Cardiac septum (tissue), 1 donor: ENCODE measurements at regions not wholly inside any gene's neighbourhood (a gene's known extent, or its start where the extent isn't known, plus 50 kb on each side); places are given as distances from the start of the nearest gene placed in this dataset.
"Not testable (repeated sequence)": the region's sequence is repeated elsewhere in the genome, so short reads cannot be mapped to it uniquely, and the experiment has no call there.

Source experiments
- DNase-seq: peaks from one replicate; pipeline ENCODE4 v3.0.0-alpha.2; 2020; ENCODE audit warnings: low spot score
- intact Hi-C: fragments of 100-400 bp; cut with DNase I; formaldehyde crosslinking; loops from one replicate; pipeline ENCODE4 v1.14.0; 2022
- donor health status: DM: no; HTN: no; CAD: no.

DNA sequence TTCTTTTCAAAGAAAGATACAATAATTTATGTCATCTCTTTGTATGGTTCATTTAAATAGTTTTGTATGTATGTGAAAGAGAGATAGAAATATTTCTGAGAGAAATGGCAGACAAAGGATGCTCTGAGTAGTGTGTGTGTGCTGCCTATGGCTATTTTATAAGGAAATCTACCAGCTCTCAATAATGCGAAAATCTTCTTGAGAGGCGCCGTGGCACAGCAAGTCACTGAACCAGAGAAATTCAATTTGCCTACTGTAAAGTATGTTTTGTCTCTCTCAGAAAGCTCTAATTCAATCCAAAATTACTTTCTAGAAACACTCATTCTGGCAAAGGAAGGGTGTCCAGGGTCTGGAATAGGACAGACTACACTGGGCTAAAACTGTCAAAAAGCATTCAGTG, 1981.1 kb downstream of the EFNA5 start:
- intact Hi-C loops = no loop called here
- no peak for DNase-seq

DNA sequence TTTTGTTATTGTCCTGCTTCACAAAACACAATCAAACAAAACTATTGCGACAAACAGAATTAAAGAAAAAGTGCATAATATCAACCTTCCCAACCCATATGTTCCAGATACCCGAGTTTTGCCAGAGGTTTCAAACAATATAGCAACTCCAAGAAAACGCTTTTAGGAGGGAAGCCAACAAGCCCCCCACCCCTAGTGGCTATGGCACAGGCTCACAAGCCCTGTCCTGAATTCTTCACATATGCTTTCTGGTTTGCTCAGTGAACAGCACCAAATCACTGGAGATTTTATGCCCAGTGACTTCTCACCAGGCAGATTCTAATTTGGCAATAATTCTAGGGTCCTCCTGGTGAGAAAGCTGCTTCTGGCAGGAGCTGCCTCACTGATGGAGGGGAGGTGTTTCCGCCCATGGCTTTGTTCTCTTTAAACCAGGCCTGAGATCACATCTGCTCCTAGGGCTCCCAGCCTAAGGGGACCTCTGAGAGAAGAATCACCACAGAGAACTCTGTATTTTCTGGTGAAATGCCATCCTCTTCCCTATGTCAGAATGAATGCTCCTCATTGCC, 1982.4 kb downstream of the EFNA5 start:
- no peak for DNase-seq
- intact Hi-C loops = no loop called here

DNA sequence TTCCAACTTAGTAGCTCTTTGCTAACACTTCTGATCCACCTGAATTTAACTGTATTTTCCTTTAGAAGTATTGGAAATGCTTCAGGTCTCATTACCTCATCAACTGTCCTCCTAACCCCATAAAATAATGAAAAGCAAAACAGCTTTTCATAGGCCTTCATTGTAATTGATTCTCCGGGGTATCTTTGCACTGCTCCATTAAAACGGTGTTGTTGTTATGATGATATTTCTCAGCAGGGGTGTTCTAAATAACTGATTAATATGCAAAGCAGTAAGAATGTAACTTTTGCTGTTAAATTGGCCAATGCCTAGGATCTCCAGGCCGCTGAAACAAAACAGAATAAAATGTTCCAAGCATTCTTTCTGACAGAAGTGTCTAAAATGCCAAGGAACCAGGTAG, 1983.2 kb downstream of the EFNA5 start:
- intact Hi-C loops = no loop called here
- DNase-seq = no peak

DNA sequence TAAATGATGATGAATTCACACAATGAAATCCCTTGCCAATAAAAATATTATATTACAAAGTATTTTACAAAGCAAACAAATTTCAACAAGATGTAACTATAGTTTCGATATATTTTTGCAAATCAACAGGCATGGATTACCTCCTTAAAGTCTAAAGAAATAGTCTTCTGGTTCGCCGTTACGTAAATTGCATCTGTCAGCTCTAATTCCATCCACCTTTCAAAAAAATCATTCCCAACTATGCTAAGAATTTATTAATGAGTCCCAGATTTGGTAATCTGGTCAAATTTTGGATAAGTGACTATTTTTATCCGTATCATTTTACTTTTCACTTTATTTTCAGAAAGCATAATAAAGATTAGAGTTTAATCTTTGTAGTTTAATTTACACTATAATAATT, 1984.9 kb downstream of the EFNA5 start:
- no peak for DNase-seq
- intact Hi-C loops = no loop called here

DNA sequence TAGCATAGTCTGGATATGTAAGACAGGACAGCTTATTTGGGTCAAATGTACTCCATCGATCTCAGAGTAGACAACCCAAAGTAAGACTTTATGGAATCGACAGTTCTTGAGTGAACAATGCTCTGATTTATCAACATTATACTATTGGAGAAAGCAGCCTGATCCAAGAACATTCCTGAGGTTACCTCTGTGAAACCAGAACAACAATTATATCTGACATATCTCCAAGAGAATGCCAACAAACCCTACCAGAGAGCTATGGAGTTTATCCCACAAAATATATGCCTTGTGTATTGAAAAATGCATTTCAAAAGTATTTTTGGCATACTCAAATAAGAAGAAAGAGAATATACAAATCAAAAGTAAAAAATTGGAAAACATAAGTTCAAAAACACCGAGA, 1985.9 kb downstream of the EFNA5 start:
- DNase-seq = no peak
- intact Hi-C loops = no loop called here

DNA sequence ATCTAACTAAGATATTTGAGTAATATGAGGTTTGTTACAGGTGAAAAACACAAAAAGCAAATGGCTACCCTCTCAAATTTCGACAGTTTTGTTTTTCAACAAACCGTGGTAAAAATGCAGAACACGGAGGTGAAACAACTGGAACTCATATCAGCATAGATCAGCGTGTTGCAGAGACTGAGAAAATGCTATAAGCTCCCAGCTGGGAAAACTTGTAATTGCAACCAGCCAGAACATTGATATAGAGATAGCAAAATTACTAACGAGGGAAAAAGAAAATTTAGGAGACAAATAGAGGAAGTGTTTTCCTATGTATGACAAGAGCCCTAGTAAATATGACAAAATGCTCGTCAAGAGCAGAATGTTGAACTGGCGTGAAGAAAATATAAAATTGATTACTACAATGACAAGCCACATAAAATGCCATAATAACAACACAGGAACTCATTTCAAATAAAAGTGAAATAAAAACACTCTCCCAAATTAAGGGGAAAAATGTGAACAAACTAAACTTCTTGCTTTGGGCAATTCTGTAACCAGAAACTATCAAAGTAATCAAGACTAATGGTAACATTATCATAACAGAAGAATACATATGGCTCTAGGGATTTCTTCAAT, 1989.8 kb downstream of the EFNA5 start:
- DNase-seq = no peak
- intact Hi-C loops = no loop called here

DNA sequence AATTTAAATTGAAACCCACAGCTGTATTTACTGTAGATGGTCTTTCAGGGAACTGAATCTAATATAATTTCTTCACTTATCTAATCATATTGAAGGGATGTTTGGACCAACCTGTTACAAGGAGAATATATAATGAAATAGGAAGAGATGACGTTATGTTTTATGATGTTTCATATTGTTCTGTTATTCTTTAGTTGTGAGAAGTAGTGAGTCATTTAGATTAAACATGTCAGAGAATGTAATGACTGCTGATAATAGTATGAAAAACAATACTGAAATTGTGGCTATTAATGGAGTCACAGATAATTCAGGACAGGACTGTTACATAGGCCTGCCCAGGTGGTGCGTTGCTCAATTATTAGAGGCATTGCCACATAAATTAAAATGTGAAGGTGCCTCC, 1993.4 kb downstream of the EFNA5 start:
- no peak for DNase-seq
- intact Hi-C loops = no loop called here

DNA sequence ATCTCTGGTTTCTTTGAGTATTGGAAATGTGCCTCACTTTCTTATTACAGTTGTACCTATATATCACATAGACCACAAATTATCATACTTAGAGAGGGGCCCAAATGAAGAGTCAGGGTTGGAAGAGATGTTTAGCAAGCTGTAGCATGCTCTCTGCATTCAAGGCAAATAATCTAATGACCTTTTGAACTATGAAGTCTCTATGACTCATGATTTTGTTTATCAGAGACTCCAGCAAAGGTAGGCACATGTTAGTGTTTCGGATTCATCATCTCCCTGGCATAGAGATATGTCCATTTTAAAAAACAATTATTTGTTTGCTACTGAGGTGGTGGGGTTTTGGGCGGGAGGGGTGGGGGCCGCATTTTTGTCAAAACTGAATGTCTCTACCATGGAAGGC, 2000.1 kb downstream of the EFNA5 start:
- DNase-seq = no peak
- intact Hi-C loops = no loop called here

DNA sequence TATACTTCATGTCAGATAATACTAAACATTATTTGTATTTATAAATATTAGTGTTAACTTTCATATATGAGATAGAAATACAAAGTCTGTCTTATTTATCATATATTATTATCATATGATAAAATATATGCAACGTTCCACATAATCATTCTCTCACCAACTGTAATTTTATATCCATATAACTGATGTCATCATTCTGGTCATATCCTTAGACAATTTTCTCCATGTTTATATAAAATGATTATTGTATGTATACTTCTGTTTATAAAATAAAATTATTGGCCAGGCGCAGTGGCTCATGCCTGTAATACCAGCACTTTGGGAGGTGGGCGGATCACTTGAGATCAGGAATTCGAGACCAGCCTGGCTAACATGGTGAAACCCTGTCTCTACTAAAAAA, 2007.1 kb downstream of the EFNA5 start:
- intact Hi-C loops = no loop called here
- DNase-seq = no peak

DNA sequence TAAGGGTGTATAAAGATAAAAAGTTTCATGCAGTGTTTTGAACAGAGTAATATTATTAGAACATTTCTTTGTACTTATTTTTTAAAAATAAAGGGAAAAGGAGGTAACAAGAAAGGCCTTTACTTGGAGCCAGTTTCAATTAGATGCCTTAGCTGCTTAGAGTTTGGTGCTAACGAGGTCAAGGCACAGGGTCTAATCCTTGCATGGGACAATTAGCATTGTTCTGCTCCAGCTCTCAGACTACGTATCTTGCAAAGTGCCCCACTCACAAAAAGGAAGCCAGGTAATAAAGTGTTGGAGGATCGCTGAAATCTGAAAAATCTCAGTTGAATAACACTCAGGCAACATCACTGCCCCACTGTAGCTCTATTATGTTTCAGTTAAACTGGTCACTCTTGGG, 2011.3 kb downstream of the EFNA5 start:
- no peak for DNase-seq
- intact Hi-C loops = no loop called here

DNA sequence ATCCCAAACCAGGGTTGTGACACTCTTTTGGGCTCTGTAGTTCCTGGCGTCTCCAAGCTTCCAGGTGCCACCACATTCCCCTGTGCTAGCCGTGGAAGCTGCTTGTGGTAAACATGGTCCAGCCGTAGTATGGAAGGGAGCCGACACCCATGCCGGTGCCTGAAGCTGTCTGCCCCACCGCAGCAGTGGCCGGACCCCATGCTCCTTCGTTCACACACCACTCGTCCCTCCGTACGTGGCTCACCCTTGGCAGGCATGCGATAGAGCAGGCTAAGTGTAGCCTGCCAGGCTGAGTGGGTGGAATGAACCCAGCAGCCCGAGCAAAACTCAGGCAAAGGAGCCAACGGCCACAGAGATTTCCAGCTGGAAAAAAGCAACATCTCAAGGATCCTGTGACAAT, 2030.4 kb downstream of the EFNA5 start:
- no peak for DNase-seq
- intact Hi-C loops = no loop called here

DNA sequence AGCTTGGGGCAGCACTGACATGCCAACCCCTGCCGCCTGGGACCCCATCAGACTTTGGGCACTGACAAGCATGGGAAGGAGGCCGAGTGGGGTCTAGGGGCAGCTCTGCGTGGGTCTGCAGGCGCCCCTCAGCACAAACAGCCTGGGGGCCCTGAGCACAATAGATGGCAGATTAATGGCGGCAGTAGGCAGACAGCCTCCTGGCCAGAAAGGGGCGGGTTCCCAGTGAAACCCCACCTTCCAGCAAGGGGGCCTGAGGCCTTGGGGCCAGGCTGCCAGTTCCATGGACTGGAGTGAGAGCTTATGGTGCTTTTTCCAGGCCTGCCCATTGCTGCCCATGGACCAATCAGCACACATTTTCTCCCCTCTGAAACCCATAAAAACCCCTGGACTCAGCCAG, 2031.2 kb downstream of the EFNA5 start:
- intact Hi-C loops = no loop called here
- DNase-seq = no peak

DNA sequence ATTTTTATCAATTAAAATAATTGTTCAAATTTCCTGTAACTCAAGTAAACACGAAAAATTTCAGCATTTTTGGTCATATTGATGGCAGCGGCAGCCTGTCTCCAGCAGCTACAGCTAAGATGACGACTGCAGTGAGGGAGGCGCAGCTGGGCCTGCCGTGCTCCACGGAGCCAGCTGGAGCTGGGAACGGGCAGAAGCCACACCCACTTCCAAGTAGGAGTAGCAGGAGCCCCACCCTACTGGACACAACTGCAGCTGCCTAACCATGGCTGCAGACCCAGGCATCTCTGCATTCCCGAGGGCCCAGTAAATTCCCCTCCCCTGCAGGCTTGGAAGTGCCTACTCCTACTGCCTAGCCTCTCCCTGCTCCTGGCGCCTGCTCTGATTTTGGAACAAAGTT, 2031.7 kb downstream of the EFNA5 start:
- DNase-seq = no peak
- intact Hi-C loops = no loop called here

DNA sequence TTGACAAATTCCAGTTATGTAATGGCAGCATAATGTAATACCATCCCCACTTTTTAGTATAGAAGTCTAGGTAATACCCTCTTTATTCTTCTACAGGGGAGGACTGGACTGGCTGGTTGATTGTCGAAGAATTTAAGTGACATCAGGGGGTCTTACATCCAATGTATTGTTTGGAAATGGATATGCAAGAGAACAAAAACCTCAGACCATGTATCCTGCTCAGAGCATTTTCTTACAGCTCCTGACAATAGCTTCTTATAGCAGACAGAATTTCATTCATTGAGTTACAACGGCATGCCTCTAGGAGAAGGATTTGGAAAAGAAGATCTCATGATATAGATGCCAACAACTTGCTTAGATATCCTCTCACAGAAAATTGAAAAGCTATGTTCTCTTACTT, 2032.3 kb downstream of the EFNA5 start:
- intact Hi-C loops = no loop called here
- DNase-seq = no peak

DNA sequence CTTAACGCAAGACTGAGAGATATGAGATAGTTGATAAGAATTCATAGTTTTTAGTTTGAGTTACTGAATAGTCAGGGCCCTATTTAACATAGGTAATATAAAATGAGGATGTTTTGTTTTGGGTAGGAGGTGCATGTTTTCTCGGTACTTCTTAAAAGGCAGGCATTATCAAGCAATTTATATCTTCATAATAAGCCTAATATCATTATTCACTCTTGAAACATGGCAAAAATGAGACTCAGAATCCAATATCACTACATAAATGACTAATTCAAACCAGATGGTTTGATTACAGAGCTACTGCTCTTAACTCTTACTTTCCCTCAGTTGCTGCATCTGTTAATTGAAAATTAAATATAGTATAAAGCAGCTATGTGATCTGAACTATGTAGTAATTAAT, 2038.7 kb downstream of the EFNA5 start:
- intact Hi-C loops = no loop called here
- DNase-seq = no peak

DNA sequence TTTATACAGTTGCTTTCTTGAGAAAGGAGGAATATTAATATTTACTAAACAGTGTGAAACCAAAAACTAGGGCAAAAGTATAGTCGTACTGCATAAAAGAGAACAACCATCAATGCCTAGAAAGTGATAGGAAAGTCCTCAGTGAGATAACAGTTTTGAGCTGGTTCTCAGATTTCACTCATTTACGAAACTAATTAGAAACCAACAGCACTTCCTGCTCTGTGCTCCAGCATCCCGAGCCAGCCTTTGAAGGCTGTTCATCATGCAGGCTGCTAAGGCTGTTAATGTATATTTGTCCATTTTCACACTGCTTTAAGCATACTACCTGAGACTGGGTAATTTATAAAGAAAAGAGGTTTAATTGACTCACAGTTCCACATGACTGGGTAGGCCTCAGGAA, 2039.9 kb downstream of the EFNA5 start:
- intact Hi-C loops = no loop called here
- no peak for DNase-seq

DNA sequence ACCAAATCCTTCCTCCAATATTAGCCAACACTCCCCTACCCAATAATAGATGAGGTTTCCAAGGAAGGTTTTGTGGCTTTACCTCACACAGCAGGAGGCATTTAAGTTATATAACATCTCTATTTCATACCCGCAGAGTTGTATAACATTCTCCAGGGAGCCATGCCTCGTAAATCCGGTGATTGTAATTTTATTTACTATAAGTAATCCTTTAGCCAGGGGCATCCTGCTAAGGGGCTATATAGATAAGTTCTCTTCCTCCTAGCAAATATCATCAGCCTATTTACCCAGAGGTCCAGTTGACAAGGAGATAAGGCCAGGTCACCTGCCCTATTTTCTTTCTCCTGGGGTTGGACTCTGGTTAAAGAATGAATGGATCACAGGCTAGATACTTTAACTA, 2051.0 kb downstream of the EFNA5 start:
- no peak for DNase-seq
- intact Hi-C loops = no loop called here

DNA sequence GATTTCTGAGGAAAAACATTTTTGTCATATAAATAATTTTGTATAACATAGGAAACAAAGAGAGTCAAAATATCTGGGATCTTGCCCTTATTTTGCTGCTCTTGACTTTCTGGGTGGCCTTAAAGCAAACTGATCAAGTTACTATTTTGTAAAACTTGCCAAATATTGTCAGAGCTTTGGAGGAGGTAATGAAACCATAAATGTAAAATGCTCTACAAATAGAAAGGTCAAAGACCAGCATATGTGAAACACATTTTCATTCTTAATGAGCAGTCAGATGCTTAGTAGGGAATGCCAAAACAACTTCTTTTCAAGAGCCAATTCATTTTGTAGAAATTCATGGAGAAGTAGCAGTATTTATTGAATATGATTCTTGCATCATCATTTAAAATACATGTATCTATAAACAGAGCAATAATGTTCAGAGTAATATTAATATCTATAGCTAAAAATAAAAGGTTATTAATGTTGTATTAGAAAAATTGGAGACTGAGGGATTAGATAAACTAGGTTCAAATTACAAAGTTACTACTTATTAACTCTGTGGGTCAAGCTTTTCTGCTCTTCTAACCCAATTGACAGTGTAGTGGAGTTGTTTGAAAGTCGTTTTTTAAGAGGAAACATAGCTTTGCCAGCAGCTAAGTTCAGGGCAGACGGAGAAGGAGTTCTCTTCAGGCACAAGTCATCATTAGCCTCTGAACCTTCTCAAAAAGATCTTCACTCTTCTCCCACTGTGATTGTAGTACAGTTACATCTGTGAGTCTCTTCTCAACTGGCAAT, 2053.1 kb downstream of the EFNA5 start:
- intact Hi-C loops = no loop called here

DNA sequence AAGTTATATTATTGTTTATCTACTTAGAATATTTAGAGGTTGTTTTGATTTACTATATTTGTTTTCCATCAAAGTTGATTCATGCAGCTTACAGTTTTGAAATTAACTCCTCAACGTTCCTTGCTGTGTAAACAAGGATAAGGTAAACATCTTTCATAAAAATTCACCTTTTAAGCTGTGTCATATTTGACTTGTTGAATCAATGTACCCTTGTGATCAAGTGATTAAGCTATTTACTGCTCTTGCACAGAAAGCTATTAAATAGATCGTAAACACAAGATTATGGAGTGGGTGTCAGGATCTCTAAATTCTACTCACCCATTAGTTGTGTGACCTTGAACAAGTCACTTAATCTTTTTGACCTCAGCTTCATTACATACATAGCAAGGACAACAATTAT, 2054.0 kb upstream of the NUDT12 start:
- DNase-seq = no peak
- intact Hi-C loops = no loop called here

More for the DNA sequence above, 2053.1 kb downstream of the EFNA5 start:
- DNase-seq = no peak

DNA sequence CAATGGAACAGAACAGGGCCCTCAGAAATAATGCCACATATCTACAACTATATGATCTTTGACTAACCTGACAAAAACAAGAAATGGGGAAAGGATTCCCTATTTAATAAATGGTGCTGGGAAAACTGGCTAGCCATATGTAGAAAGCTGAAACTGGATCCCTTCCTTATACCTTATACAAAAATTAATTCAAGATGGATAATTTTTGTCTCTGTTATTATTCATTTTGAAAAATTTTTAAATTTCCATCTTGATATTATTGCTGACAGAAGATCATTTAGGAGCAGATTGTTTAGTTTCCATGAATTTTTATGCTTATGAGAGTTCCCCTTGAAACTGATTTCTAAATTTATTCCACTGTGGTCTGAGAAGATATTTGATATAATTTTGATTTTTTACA, 2039.8 kb upstream of the NUDT12 start:
- intact Hi-C loops, DNase-seq: not testable (repeated sequence)

DNA sequence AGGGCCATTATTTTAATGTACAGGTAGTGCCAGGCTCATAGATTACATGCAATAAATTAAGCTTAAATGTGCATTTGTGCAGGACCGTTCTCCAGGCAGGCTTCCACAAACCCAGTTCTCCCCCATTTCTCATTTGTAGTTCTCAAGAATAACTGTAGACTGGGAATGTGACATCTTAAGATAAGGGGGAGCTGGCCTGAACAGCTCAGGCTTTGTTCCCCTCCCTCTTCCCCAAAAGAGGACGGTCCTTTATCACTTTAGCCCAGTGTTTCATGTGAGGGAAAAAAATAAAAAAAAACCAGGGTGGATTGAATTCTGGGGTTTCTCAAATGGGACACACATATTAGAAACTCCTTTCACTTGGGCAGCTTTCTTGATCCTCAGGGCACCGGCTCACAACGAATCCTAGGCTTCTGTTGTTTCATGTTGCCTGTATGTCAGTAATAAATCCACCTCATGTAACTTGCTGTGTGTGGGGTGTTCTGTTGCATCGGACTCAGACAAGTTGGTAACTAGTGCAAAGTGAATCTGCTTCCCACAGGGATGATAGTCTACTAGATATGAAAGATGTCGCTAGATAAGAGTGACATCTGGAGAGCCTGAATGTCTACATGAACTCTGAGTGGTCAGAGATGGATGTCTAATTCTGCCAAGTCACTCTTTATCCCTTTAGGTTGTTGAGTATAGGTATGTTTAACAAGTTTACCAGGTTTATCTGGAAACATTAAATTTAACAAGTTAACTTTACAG, 2030.6 kb upstream of the NUDT12 start:
- intact Hi-C loops = no loop called here
- no peak for DNase-seq
